GM18951 (cell line): ENCODE measurements at regions not wholly inside any gene's neighbourhood (a gene's known extent, or its start where the extent isn't known, plus 50 kb on each side); places are given as distances from the start of the nearest gene placed in this dataset.

Experiments used
- POLR2A ChIP-seq: IDR thresholded peaks from 4 replicates; pipeline ENCODE4 v1.6.1; 2011; ENCODE audit warnings: mild to moderate bottlenecking; ENCODE audit not compliant: insufficient read length, insufficient read depth; ENCODE audit errors: extremely low read depth
- in situ Hi-C: fragments of 300-500 bp; cut with MboI; formaldehyde crosslinking; loops from one replicate; pipeline ENCODE4 v1.12.0; 2022; ENCODE audit warnings: low sequenced_read_pairs, mixed read lengths, inconsistent platforms; ENCODE audit not compliant: unreplicated experiment

- in situ Hi-C loops = no loop called here
- no peak for TF ChIP-seq POLR2A
These were observed 1601.9 kb upstream of the ADGRL3 start for GRCh38 chr4:59598330-59598618.

- in situ Hi-C loops = no loop called here
- no peak for TF ChIP-seq POLR2A
These were observed 1591.7 kb upstream of the ADGRL3 start for GRCh38 chr4:59608466-59608865.

- in situ Hi-C loops = no loop called here
- no peak for TF ChIP-seq POLR2A
These were observed 1587.9 kb upstream of the ADGRL3 start for GRCh38 chr4:59612235-59612634.

- in situ Hi-C loops = no loop called here
- no peak for TF ChIP-seq POLR2A
These were observed 1584.8 kb upstream of the ADGRL3 start for GRCh38 chr4:59615316-59615715.

- TF ChIP-seq POLR2A = no peak
- in situ Hi-C loops = no loop called here
These were observed 1570.8 kb upstream of the ADGRL3 start for GRCh38 chr4:59629348-59629747.

- in situ Hi-C loops = no loop called here
- TF ChIP-seq POLR2A = no peak
These were observed 1569.9 kb upstream of the ADGRL3 start for GRCh38 chr4:59630235-59630634.

GRCh38 chr4:59630922-59631321, 1569.2 kb upstream of the ADGRL3 start:
- in situ Hi-C loops = no loop called here

GRCh38 chr4:59637596-59637995, 1562.5 kb upstream of the ADGRL3 start:
- TF ChIP-seq POLR2A = no peak
- in situ Hi-C loops = no loop called here

More at GRCh38 chr4:59630922-59631321, 1569.2 kb upstream of the ADGRL3 start:
- TF ChIP-seq POLR2A = no peak

- in situ Hi-C loops = no loop called here
- TF ChIP-seq POLR2A = no peak
These were observed 1556.4 kb upstream of the ADGRL3 start for GRCh38 chr4:59643682-59644081.

- no peak for TF ChIP-seq POLR2A
- in situ Hi-C loops = no loop called here
These were observed 1555.4 kb upstream of the ADGRL3 start for GRCh38 chr4:59644765-59645164.

- no peak for TF ChIP-seq POLR2A
These were observed 1554.0 kb upstream of the ADGRL3 start for GRCh38 chr4:59646082-59646481.

GRCh38 chr4:59647011-59647410, 1553.1 kb upstream of the ADGRL3 start:
- TF ChIP-seq POLR2A = no peak
- in situ Hi-C loops = no loop called here

More at GRCh38 chr4:59646082-59646481, 1554.0 kb upstream of the ADGRL3 start:
- in situ Hi-C loops = no loop called here

- in situ Hi-C loops = no loop called here
- no peak for TF ChIP-seq POLR2A
These were observed 1552.6 kb upstream of the ADGRL3 start for GRCh38 chr4:59647500-59647899.

GRCh38 chr4:59650861-59651260, 1549.3 kb upstream of the ADGRL3 start:
- in situ Hi-C loops = no loop called here
- no peak for TF ChIP-seq POLR2A

GRCh38 chr4:59655996-59656395, 1544.1 kb upstream of the ADGRL3 start:
- TF ChIP-seq POLR2A = no peak
- in situ Hi-C loops = no loop called here
